ENCODE measurements at regions not wholly inside any gene's neighbourhood (a gene's known extent, or its start where the extent isn't known, plus 50 kb on each side); places are given as distances from the start of the nearest gene placed in this dataset.
"Not testable (repeated sequence)": the region's sequence is repeated elsewhere in the genome, so short reads cannot be mapped to it uniquely, and the experiment has no call there.

DNA sequence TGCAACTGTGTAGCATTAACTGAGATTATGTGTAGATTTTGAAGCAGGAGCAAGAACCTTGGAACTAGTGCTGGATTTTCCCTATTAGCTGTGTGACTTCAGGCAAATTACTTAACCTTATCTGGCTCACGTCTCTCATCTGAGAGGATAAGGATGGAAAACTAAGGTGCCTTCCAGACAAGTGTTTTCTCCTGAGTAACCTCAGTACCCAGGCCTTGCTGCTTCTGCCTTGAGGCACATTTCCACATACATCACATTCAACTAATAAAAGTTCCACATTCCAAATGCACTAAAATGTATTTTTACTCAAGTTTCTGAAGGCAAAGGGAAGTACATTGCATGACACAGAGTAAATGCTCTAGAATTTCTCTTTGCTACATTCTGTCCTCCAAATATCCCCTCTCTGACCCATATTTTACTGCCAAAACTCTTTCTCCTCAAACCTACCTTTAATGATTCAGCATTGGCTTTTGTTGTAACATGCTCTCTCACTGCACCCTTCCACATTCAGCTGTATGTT is 195.4 kb upstream of the ADGRL3 start:
- no peak for DNase-seq (ENCODE audit: low spot score)

GRCh38 chr4:61011051-61011450 is 189.1 kb upstream of the ADGRL3 start:
- DNase-seq (ENCODE audit: low spot score), result no peak

- not testable (repeated sequence) for DNase-seq (ENCODE audit: low spot score)
Measured at GRCh38 chr4:61011936-61012335, 188.2 kb upstream of the ADGRL3 start.

GRCh38 chr4:61024610-61025009 is 175.5 kb upstream of the ADGRL3 start:
- no peak for DNase-seq (ENCODE audit: low spot score)

DNA sequence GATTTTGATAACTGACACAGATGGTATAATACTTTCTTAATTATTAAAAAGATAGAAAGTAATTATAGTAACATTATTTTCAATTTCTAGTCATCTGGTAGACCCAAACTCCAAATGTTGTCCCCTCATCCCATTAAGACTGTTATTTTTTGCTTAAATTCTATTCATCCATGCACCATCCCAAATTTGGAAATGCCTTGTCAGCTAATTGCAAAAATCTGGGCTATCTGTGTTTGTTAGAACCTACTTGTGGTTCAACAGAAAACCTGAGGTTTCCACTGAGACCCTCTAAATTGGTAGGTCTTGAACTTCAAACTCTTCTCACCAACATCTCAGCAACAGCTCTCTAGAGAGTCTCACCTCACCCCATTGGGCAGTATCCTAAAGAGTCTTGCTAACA is 172.2 kb upstream of the ADGRL3 start:
- DNase-seq (ENCODE audit: low spot score), result no peak

DNA sequence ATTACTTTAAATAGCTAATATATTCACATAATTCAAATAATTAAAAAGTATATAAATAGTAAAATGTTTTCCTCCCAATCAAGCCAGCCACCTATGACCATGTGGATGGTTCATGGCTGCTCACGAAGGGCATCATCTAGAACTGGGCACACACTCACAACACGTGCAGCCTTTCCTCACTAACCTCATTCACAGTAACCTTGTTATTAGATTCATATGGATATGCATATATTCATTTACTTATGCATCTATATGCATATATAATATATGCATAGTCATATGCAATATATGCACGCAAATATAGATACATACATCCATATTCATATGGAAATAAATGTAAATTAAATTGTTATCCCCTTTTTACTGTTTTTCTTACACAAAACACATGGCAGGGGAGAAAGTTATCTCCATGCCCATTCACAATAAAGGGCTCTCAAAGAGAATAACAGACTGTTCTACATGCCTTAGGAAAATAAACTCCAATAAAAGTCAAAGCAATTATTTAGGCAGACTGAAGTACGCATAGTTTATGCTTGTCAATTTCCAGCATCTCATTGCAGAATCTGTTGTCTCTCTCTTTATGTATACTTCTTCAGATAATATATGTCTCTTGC is 163.9 kb upstream of the ADGRL3 start:
- no peak for DNase-seq (ENCODE audit: low spot score)

DNA sequence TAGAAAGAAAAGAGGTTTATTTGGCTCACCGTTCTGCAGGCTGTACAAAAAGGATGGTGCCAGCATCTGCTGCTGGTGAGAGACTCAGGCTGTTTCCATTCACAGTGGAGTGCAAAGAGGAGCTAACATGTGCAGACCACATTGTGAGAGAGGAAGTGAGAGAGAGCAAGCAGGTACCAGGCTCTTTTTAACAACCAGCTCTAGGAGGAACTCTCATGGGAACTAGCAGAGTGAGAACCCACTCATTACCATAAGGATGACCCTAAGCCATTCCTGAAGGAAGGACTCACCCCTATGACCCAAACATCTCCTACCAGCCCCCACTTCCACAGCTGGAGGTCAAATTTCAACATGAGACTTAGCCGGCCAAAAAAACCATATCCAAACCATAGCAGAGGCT is 158.6 kb upstream of the ADGRL3 start:
- DNase-seq (ENCODE audit: low spot score), result no peak

DNA sequence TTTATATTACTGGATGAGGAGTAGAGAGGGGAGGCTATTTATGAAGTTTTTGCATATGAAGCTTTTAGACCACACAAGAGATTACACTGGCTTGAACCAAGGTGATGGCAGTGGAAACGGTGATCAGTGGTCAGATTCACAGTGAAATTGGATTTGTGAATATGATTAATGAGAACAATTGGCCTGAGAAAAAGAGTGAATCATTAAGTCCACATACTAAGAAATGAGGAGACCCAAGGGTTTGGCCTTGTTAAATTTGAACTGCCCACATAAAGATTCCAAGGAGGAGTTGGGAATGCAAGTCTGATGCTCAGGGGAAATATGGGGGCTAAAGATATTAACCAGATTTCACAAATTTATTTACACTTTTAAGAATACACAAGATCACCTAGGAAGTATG is 155.3 kb upstream of the ADGRL3 start:
- no peak for DNase-seq (ENCODE audit: low spot score)

DNA sequence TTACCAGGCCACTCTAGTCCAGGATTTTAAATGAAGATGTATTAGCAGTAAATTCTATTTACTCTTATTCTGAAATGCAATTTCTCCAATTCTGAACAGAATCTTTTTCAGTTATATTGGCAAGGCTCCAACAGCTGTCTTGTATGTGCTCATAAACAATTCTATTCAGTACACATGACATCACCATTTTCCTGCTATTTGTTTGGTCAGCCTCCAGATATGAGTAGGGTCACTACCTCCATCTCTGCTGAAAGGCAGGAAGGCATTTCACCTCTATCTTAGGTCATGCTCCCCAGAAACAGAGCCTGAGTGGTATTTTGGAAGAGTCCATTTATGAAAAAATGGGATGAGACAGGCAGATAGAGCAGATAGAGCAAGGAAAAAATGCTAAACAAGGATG is 151.1 kb upstream of the ADGRL3 start:
- DNase-seq (ENCODE audit: low spot score), result no peak

DNA sequence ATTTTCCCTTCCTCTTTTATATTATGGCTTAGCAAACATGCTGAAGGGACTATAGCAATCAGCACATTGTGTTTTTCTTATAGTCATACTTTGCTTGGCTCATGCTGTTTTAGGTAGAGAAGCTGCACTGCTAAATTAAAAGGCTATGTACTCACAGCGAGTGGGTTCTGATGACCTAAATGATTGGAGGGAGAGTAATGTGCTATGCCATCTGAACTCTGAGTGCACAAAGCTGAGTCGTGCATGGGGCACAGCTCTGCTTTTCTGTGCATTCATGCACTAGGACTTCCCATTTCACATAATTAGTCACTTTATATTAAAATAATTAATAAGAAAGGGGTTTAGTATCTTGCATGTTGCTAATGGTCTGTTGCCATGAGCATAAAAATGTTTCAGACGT is 132.7 kb upstream of the ADGRL3 start:
- DNase-seq (ENCODE audit: low spot score), result no peak

DNA sequence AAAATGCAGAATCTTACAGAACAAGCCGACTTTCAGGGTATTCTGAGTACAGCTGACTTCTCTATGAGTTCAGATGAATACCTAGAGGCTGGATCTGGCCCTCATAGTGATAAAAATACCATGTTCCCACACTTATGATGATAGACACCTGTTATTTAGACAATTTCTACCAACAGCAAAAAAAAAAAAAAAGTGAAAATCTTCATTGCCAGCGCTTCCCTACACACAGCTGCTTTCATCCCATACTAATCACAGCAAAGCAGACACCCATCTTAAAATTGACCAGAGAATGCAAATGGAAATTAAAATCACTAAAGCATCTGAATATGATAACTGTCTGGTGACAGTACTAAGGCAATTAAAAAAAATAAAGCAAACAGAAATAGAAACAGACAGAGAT is 132.1 kb upstream of the ADGRL3 start:
- no peak for DNase-seq (ENCODE audit: low spot score)

DNA sequence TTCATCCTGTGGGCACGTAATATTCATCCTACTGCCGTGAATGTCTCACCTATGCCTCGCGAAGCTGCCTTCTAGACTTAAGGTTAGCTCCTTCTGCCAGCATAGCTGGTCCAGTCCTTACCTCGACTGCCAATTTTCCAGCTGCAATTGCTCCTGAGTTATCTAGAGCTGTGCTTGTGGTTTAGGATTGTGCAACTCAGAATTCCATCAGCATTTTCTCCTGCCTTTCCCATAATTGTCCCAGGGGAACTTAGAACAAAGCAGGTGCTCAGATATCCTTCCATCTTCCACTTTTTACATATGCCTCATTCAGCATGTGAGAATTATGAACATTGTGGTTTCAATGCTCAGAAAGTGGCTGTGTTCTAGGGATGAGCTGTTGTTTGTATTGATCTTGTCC is 131.4 kb upstream of the ADGRL3 start:
- DNase-seq (ENCODE audit: low spot score), result no peak

- no peak for DNase-seq (ENCODE audit: low spot score)
Measured at GRCh38 chr4:61070269-61070668, 129.9 kb upstream of the ADGRL3 start.

DNA sequence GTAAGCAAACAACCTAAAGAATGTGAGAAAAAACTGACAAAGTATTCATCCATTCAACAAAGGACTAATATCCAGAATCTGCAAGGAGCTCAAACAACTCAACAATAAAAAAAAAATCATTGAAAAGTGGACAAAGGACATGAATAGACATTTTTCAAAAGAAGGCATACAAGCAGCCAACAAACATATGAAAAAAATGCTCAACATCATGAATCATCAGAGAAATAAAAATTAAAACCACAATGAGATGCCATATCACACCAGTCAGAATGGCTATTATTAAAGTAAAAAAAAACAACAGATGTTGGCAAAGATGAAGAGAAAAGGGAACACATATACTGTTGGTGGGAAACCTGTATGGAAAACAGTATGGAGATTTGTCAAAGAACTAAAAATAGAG is 120.7 kb upstream of the ADGRL3 start:
- no peak for DNase-seq (ENCODE audit: low spot score)

DNA sequence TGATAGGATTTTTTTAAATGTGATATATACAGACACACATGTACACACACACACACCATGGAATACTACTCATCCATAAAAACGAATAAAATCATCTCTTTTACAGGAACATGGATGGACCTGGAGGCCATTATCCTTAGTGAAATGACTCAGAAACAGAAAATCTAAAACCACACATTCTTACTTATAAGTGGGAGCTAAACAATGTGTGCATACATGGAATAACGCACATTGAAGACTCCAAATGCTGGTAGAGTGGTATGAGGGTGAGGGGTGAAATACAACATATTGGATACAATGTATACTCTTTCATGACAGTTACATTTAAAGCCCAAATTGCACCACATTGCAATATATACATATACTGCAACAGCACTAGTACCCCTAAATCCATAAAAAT is 120.2 kb upstream of the ADGRL3 start:
- DNase-seq (ENCODE audit: low spot score), result no peak

GRCh38 chr4:61085534-61085933 is 114.6 kb upstream of the ADGRL3 start:
- DNase-seq (ENCODE audit: low spot score), result no peak

DNA sequence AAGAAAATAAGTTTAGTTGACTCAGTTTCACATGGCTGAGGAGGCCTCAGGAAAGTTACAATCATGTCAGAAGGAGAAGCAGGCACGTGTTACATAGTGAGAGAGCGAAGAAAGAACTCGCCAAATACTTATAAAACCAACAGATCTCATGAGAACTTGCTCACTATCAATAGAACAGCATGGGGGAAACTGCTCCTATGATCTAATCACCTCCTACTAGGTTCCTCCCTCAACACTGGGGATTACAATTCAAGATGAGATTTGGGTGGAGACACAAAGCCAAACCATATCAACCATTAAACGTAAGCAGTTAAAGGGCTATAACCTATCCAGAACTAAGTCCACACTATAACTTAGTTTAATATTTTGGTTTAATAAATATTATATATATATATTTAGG is 113.8 kb upstream of the ADGRL3 start:
- no peak for DNase-seq (ENCODE audit: low spot score)

GRCh38 chr4:61086979-61087378 is 113.1 kb upstream of the ADGRL3 start:
- DNase-seq (ENCODE audit: low spot score), result no peak

DNA sequence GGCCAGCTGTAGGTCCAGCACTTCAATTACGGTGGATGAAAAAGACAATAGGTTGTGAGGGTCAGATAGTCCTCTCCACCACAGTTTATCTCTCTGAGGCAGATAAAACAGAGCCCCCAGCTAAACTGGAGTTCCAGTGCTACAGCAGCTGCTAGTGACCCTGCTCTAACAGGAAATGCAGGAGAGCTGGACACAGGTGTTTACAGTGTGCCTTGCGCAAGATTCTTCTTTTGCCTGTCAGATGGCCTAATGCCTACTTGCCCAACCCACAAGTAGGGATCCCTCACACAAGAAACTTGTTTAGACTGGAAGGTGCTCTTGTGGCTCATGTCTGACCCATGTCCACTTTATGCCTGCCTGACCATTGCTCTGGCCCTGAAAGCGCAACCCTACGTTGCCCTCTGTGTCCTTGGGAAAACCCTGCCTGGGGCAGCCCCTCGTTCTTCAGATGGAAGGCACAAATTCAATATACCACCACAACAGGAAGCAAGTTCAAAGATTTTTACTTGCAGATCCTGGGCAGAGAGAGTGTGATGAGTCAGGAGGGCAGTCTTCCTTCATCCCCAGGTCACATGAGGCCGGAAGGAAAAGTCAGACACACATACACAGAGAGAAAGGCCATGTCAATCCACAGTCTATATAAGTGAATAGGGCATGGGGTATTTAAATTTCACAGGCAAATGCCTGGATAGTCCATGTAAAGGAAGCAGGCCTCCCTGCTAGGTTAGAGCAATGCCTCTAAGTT is 105.1 kb upstream of the ADGRL3 start:
- DNase-seq (ENCODE audit: low spot score), result no peak

- no peak for DNase-seq (ENCODE audit: low spot score)
Measured at GRCh38 chr4:61128682-61129081, 71.4 kb upstream of the ADGRL3 start.

- no peak for DNase-seq (ENCODE audit: low spot score)
Measured at GRCh38 chr4:61129971-61130370, 70.2 kb upstream of the ADGRL3 start.

- no peak for DNase-seq (ENCODE audit: low spot score)
Measured at GRCh38 chr4:61143461-61143860, 56.7 kb upstream of the ADGRL3 start.

- DNase-seq (ENCODE audit: low spot score), result no peak
Measured at GRCh38 chr4:61149278-61149677, 50.8 kb upstream of the ADGRL3 start.
